SK-N-SH (cell line): ENCODE measurements at regions not wholly inside any gene's neighbourhood (a gene's known extent, or its start where the extent isn't known, plus 50 kb on each side); places are given as distances from the start of the nearest gene placed in this dataset.
A peak's percentile ranks its signal among the peaks of the same experiment; 100 is the strongest.

Source experiments
- CTCF ChIA-PET: fragments of 300-600, 350-600 bp; formaldehyde crosslinking; extraction: SDS; loops from one replicate; lab custom pipeline; 2021; lab: Yijun Ruan, JAX
- POLR2A ChIA-PET: fragments of 350-600 bp; sonication (Branson Sonifier 250); formaldehyde crosslinking; extraction: SDS; loops from one replicate; lab custom pipeline; 2020; ENCODE audit warnings: antibody characterized with exemption, inconsistent platforms; lab: Yijun Ruan, JAX
- DNase-seq: peaks from one replicate; pipeline ENCODE4 v3.0.0; 2012
- H2AFZ ChIP-seq: fragments of 200-600 bp; sonication (generic); 2 replicates; pipeline ENCODE4 v1.8.1; 2016; ENCODE audit warnings: antibody characterized with exemption, mild to moderate bottlenecking, low read depth
- H3F3A ChIP-seq: fragments of 200-600 bp; sonication (generic); replicated peaks from 2 replicates; pipeline ENCODE3; 2016; ENCODE audit warnings: antibody characterized with exemption, mild to moderate bottlenecking; ENCODE audit not compliant: insufficient read depth
- H3K27ac ChIP-seq, 2 experiments: fragments of 200-500 bp in 1 of 2; fragments of 200-600 bp in 1 of 2; sonication (Bioruptor generic) in 1 of 2; sonication (generic), shearing (Covaris generic) in 1 of 2; 2 replicates each; pipeline versions ENCODE4 v1.5.1 to v1.6.1; 2014 to 2016; ENCODE audit warnings: low read depth in 2 of 2, inconsistent platforms in 1 of 2, low read length in 1 of 2, mild to moderate bottlenecking in 1 of 2, mixed read lengths in 1 of 2
- H3K27me3 ChIP-seq: fragments of 200-600 bp; sonication (generic), shearing (Covaris generic); 2 replicates; pipeline ENCODE4 v1.6.1; 2016; ENCODE audit warnings: mixed run types; ENCODE audit not compliant: insufficient read depth
- H3K36me3 ChIP-seq, 2 experiments: fragments of 200-500 bp in 1 of 2; fragments of 200-600 bp in 1 of 2; sonication (Bioruptor generic) in 1 of 2; sonication (generic) in 1 of 2; replicated peaks in 1 of 2; 2 replicates each; pipeline versions ENCODE3 to v1.5.1; 2014 to 2016; ENCODE audit warnings: low read length in 1 of 2, mild to moderate bottlenecking in 1 of 2; ENCODE audit not compliant: insufficient read depth in 2 of 2, control insufficient read depth in 1 of 2
- H3K4me1 ChIP-seq, 2 experiments: fragments of 200-500 bp in 1 of 2; fragments of 200-600 bp in 1 of 2; sonication (Bioruptor generic) in 1 of 2; sonication (generic), shearing (Covaris generic) in 1 of 2; 2 replicates each; pipeline versions ENCODE4 v1.5.1 to v1.6.1; 2014 to 2016; ENCODE audit warnings: low read depth in 1 of 2, low read length in 1 of 2, mixed run types in 1 of 2; ENCODE audit not compliant: insufficient read depth in 2 of 2, control insufficient read depth in 1 of 2
- H3K4me2 ChIP-seq: fragments of 200-600 bp; sonication (generic), shearing (Covaris generic); 2 replicates; pipeline ENCODE4 v1.6.1; 2017; ENCODE audit warnings: mixed run types
- H3K4me3 ChIP-seq, 2 experiments: fragments of 200-500 bp in 1 of 2; fragments of 200-600 bp in 1 of 2; sonication (Bioruptor generic) in 1 of 2; sonication (generic), shearing (Covaris generic) in 1 of 2; 2 replicates each; pipeline versions ENCODE4 v1.5.1 to v1.8.1; 2014 to 2016; ENCODE audit warnings: low read depth in 2 of 2, inconsistent platforms in 1 of 2, low read length in 1 of 2, mild to moderate bottlenecking in 1 of 2, mixed read lengths in 1 of 2, moderate library complexity in 1 of 2
- H3K79me2 ChIP-seq: fragments of 200-600 bp; sonication (generic); 2 replicates; pipeline ENCODE4 v1.8.1; 2017; ENCODE audit warnings: mild to moderate bottlenecking; ENCODE audit not compliant: insufficient read depth
- H3K9ac ChIP-seq: fragments of 200-600 bp; sonication (generic); 2 replicates; pipeline ENCODE4 v1.6.1; 2017; ENCODE audit warnings: mixed run types
- H3K9me2 ChIP-seq: fragments of 200-600 bp; sonication (generic); 2 replicates; pipeline ENCODE4 v1.6.1; 2017; ENCODE audit warnings: mixed run types
- H3K9me3 ChIP-seq: fragments of 200-600 bp; sonication (generic); 2 replicates; pipeline ENCODE4 v1.6.1; 2017; ENCODE audit warnings: mixed run types, mild to moderate bottlenecking, moderate library complexity
- H4K20me1 ChIP-seq: fragments of 200-600 bp; sonication (generic); 2 replicates; pipeline ENCODE4 v1.6.1; 2017; ENCODE audit warnings: mild to moderate bottlenecking, mixed run types; ENCODE audit not compliant: insufficient read depth
- CHD2 ChIP-seq: fragments of 150-350 bp; IDR thresholded peaks from 2 replicates; pipeline ENCODE4 v1.6.1; 2018; ENCODE audit warnings: low read length; ENCODE audit not compliant: partially characterized antibody
- CTCF ChIP-seq: fragments of 200-600 bp; sonication (generic); IDR thresholded peaks from 2 replicates; pipeline ENCODE4 v1.6.1; 2017; ENCODE audit warnings: antibody characterized with exemption, mild to moderate bottlenecking, moderate library complexity
- ELF1 ChIP-seq: IDR thresholded peaks from 2 replicates; pipeline ENCODE4 v1.4.0; 2012
- EZH2phosphoT487 ChIP-seq: fragments of 200-600 bp; sonication (generic); IDR thresholded peaks from 2 replicates; pipeline ENCODE4 v1.6.1; 2017; ENCODE audit warnings: low read depth, mixed run types, mild to moderate bottlenecking, antibody characterized with exemption, moderate library complexity, borderline replicate concordance
- FOSL2 ChIP-seq: IDR thresholded peaks from 2 replicates; pipeline ENCODE4 v1.4.0; 2012; ENCODE audit warnings: low read depth, mild to moderate bottlenecking, moderate library complexity, borderline replicate concordance
- FOXJ3 ChIP-seq: sonication (generic); formaldehyde crosslinking; IDR thresholded peaks from 2 replicates; pipeline ENCODE4 v1.5.1; 2020; ENCODE audit warnings: mild to moderate bottlenecking, missing genetic modification reagents
- FOXM1 ChIP-seq: IDR thresholded peaks from 2 replicates; pipeline ENCODE4 v1.4.0; 2012; ENCODE audit warnings: low read depth, mild to moderate bottlenecking
- GABPA ChIP-seq: IDR thresholded peaks from 2 replicates; pipeline ENCODE4 v1.4.0; 2012; ENCODE audit warnings: low read depth, mild to moderate bottlenecking
- IRF3 ChIP-seq: fragments of 150-350 bp; IDR thresholded peaks from 2 replicates; pipeline ENCODE4 v1.6.1; 2016; ENCODE audit warnings: mild to moderate bottlenecking, low read depth, low read length
- MAX ChIP-seq: IDR thresholded peaks from 2 replicates; pipeline ENCODE4 v1.4.0; 2012; ENCODE audit warnings: low read depth
- NRF1 ChIP-seq: IDR thresholded peaks from 2 replicates; pipeline ENCODE4 v1.6.1; 2012; ENCODE audit warnings: low read depth, mild to moderate bottlenecking, low read length
- PBX3 ChIP-seq: IDR thresholded peaks from 2 replicates; pipeline ENCODE4; 2012
- POLR2AphosphoS5 ChIP-seq: IDR thresholded peaks from 2 replicates; pipeline ENCODE4 v1.6.1; 2012; ENCODE audit warnings: low read depth, low read length
- REST ChIP-seq: IDR thresholded peaks from 2 replicates; pipeline ENCODE4 v1.6.1; 2012; ENCODE audit warnings: mild to moderate bottlenecking, low read depth, low read length, moderate library complexity
- RFX5 ChIP-seq: IDR thresholded peaks from 2 replicates; pipeline ENCODE4 v1.6.1; 2012; ENCODE audit warnings: mild to moderate bottlenecking, improper control_type of control experiment, low read length
- RXRA ChIP-seq: IDR thresholded peaks from 2 replicates; pipeline ENCODE4 v1.4.0; 2012; ENCODE audit warnings: low read depth, mild to moderate bottlenecking, borderline replicate concordance
- SIN3A ChIP-seq: IDR thresholded peaks from 2 replicates; pipeline ENCODE4 v1.6.1; 2012; ENCODE audit warnings: low read depth, mild to moderate bottlenecking, low read length, moderate library complexity, borderline replicate concordance
- TAF1 ChIP-seq: IDR thresholded peaks from 2 replicates; pipeline ENCODE4 v1.6.1; 2012; ENCODE audit warnings: low read depth, mild to moderate bottlenecking, low read length, moderate library complexity, borderline replicate concordance
- USF1 ChIP-seq: IDR thresholded peaks from 2 replicates; pipeline ENCODE4 v1.4.0; 2012; ENCODE audit warnings: low read depth, borderline replicate concordance
- USF2 ChIP-seq: fragments of 150-350 bp; IDR thresholded peaks from 2 replicates; pipeline ENCODE4 v1.6.1; 2017; ENCODE audit warnings: antibody characterized with exemption, low read length, low read depth, borderline replicate concordance
- ZBTB33 ChIP-seq: IDR thresholded peaks from 2 replicates; pipeline ENCODE4 v1.4.0; 2012; ENCODE audit warnings: low read depth, borderline replicate concordance
- WGBS: methylation state at CpG from one replicate; pipeline ENCODE4 v1.1.6; 2017; ENCODE audit warnings: low lambda C conversion rate; 5-methylcytosine and 5-hydroxymethylcytosine counted together

GRCh38 chr14:95445161-95445560, 71.3 kb downstream of the SYNE3 start:
- peak; percentile 51 for DNase-seq
- no peak overlapping the region for H3K4me3 ChIP-seq
- H3K9ac ChIP-seq: no peak overlapping the region
- ChIA-PET CTCF (interaction anchor here (0.7 to 10.5 kb wide), 11 partner anchors 7 to 755 kb away, joined by 3 to 254 read pairs (median 7); partner anchors contain the start of genes GLRX5 and SYNE3), POLR2A (interaction anchor here (1.3 kb wide), 1 partner anchor 82 kb away, joined by 4 read pairs; no protein-coding TSS in a partner anchor)
- H3K79me2 ChIP-seq: no peaks in the 10 kb centered on the region
- H3K9me2 ChIP-seq: no peaks in the 10 kb centered on the region
- no peak overlapping the region for H2AFZ ChIP-seq
- 49% methylated on average over 3 of the region's 3 CpGs for WGBS
- no peak overlapping the region; a peak in 1 of 4 replicates for H3K27ac ChIP-seq
- no peaks in the 10 kb centered on the region for H3K9me3 ChIP-seq
- no peak overlapping the region for H3K4me2 ChIP-seq
- H3K27me3 ChIP-seq: no peaks in the 10 kb centered on the region
- H3K36me3 ChIP-seq: no peaks in the 10 kb centered on the region
- peaks cover 8% of the 10 kb centered on the region for H3F3A ChIP-seq
- no peaks in the 10 kb centered on the region for H4K20me1 ChIP-seq
- H3K4me1 ChIP-seq: peaks cover 4 to 40% of the 10 kb centered on the region in 2 experiments; a peak in 3 of 4 replicates
- TF ChIP-seq SIN3A (no peak), ELF1 (no peak), CHD2 (no peak), CTCF (no peak), ZBTB33 (no peak), REST (no peak), RFX5 (no peak), MAX (no peak), FOXM1 (no peak), TAF1 (no peak), GABPA (no peak), POLR2AphosphoS5 (no peak), USF1 (no peak), NRF1 (no peak), EZH2phosphoT487 (no peak), FOXJ3 (CRISPR knock-in tag) (no peak), RXRA (no peak), USF2 (no peak), IRF3 (no peak), FOSL2 (no peak), PBX3 (peak; percentile 37; the same call in 1 of the 2 replicates)
